GM13976 (cell line): ENCODE measurements at regions not wholly inside any gene's neighbourhood (a gene's known extent, or its start where the extent isn't known, plus 50 kb on each side); places are given as distances from the start of the nearest gene placed in this dataset.

Experiments
- DNase-seq: peaks from one replicate; pipeline ENCODE4 v3.0.0; 2012; ENCODE audit warnings: low spot score
- CTCF ChIP-seq: IDR thresholded peaks from 2 replicates; pipeline ENCODE4 v1.5.1; 2012; ENCODE audit warnings: borderline replicate concordance, mild to moderate bottlenecking; ENCODE audit not compliant: insufficient read depth; ENCODE audit errors: extremely low read depth, missing control alignments, control extremely low read depth
- in situ Hi-C: fragments of 300-500 bp; cut with MboI; formaldehyde crosslinking; loops from one replicate; pipeline ENCODE4 v1.12.0; 2022; ENCODE audit warnings: low sequenced_read_pairs, mixed read lengths, inconsistent platforms; ENCODE audit not compliant: unreplicated experiment

GRCh38 chr16:73427164-73427563, 379.2 kb upstream of the ZFHX3 start:
- no peak for DNase-seq
- no peak for TF ChIP-seq CTCF
- in situ Hi-C loops, result no loop called here

GRCh38 chr16:73426433-73427160, 378.7 kb upstream of the ZFHX3 start:
- TF ChIP-seq CTCF, result no peak
- no peak for DNase-seq
- in situ Hi-C loops, result no loop called here

- in situ Hi-C loops, result no loop called here
- no peak for DNase-seq
- no peak for TF ChIP-seq CTCF
Measured at GRCh38 chr16:73420676-73421075, 372.7 kb upstream of the ZFHX3 start.

- in situ Hi-C loops, result no loop called here
- no peak for DNase-seq
- TF ChIP-seq CTCF, result no peak
Measured at GRCh38 chr16:73420244-73420643, 372.3 kb upstream of the ZFHX3 start.

- DNase-seq, result no peak
- in situ Hi-C loops, result no loop called here
- TF ChIP-seq CTCF, result no peak
Measured at GRCh38 chr16:73418691-73419090, 370.8 kb upstream of the ZFHX3 start.

GRCh38 chr16:73418051-73418450, 370.1 kb upstream of the ZFHX3 start:
- TF ChIP-seq CTCF, result no peak

GRCh38 chr16:73415286-73415685, 367.4 kb upstream of the ZFHX3 start:
- no peak for TF ChIP-seq CTCF
- no peak for DNase-seq
- in situ Hi-C loops, result no loop called here

More at GRCh38 chr16:73418051-73418450, 370.1 kb upstream of the ZFHX3 start:
- in situ Hi-C loops, result no loop called here
- no peak for DNase-seq
